Prostate gland (tissue), 2 donors: ENCODE measurements at regions not wholly inside any gene's neighbourhood (a gene's known extent, or its start where the extent isn't known, plus 50 kb on each side); places are given as distances from the start of the nearest gene placed in this dataset.

Source experiments
- DNase-seq: peaks from one replicate; pipeline ENCODE4 v3.0.0-alpha.2; 2019; ENCODE audit warnings: low spot score
- H3K27ac ChIP-seq, 2 donors: fragments of 200-600 bp; sonication (generic); 2 replicates each; pipeline ENCODE4 v1.5.1; 2017 to 2019
- H3K27me3 ChIP-seq: fragments of 200-600 bp; sonication (generic); replicated peaks from 2 replicates; pipeline ENCODE4 v1.5.1; 2019; ENCODE audit not compliant: insufficient read depth
- H3K36me3 ChIP-seq, 2 donors: fragments of 200-600 bp; sonication (generic); 1 replicate in 1 of 2; 2 replicates in 1 of 2; pipeline versions ENCODE4 v1.5.1 to v1.8.1; 2017 to 2019
- H3K4me1 ChIP-seq: fragments of 200-600 bp; sonication (generic); replicated peaks from 2 replicates; pipeline ENCODE4 v1.5.1; 2019
- H3K4me3 ChIP-seq, 2 donors: fragments of 200-600 bp; sonication (generic); 2 replicates each; pipeline ENCODE4 v1.5.1; 2017 to 2019
- H3K9me3 ChIP-seq: fragments of 200-600 bp; sonication (generic); 2 replicates; pipeline ENCODE4 v1.5.1; 2017
- POLR2A ChIP-seq: fragments of 450-650 bp; IDR thresholded peaks from one replicate; pipeline ENCODE4 v1.6.1; 2016; ENCODE audit warnings: antibody characterized with exemption, mild to moderate bottlenecking
- POLR2AphosphoS5 ChIP-seq: sonication (generic); formaldehyde crosslinking; IDR thresholded peaks from one replicate; pipeline ENCODE4 v1.6.1; 2017; ENCODE audit warnings: antibody characterized with exemption
- WGBS: methylation state at CpG from one replicate; pipeline ENCODE4 v1.1.5; 2018; 5-methylcytosine and 5-hydroxymethylcytosine counted together
- intact Hi-C: fragments of 100-400 bp; cut with DNase I; formaldehyde crosslinking; loops from one replicate; pipeline ENCODE4 v1.14.2; 2022
- TF ChIP-seq, protein P1 (sequence below), 4 experiments: fragments of 200-600 bp in 2 of 4; fragments of 450-650 bp in 2 of 4; sonication (generic) in 2 of 4; IDR thresholded peaks; 1 replicate in 3 of 4; 2 replicates in 1 of 4; pipeline ENCODE4 v1.5.1; 2016 to 2019; ENCODE audit warnings: antibody characterized with exemption in 4 of 4, mild to moderate bottlenecking in 2 of 4, moderate library complexity in 2 of 4

DNA sequence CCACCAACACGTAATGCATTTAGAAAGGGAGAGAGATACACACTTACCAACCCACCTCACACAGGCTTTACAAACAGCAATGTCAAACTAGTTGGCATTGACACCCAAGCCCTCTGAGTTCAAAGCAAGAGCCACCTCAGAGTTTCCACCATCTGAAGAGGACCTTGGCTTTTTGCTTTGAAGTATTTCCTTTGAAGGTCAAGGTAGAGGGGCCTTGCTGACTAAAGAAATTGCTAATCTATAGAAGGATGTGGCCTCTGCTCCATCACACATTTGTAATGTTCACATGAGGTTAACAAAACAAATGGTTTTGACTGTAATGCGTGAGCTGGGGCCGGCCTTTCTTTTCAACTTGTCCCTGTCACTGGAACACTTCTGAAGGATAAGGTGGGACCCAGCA, 117.7 kb downstream of the POLR2M start:
- Histone ChIP-seq H3K36me3 (no peaks in the 10 kb centered on the region), H3K4me1 (no peaks in the 10 kb centered on the region), H3K27me3 (no peaks in the 10 kb centered on the region), H3K4me3 (no peak overlapping the region), H3K9me3 (no peaks in the 10 kb centered on the region), H3K27ac (no peak overlapping the region)
- 95% methylated on average over 3 of the region's 3 CpGs for WGBS
- no peak for TF ChIP-seq POLR2AphosphoS5
- TF ChIP-seq, protein P1, sequence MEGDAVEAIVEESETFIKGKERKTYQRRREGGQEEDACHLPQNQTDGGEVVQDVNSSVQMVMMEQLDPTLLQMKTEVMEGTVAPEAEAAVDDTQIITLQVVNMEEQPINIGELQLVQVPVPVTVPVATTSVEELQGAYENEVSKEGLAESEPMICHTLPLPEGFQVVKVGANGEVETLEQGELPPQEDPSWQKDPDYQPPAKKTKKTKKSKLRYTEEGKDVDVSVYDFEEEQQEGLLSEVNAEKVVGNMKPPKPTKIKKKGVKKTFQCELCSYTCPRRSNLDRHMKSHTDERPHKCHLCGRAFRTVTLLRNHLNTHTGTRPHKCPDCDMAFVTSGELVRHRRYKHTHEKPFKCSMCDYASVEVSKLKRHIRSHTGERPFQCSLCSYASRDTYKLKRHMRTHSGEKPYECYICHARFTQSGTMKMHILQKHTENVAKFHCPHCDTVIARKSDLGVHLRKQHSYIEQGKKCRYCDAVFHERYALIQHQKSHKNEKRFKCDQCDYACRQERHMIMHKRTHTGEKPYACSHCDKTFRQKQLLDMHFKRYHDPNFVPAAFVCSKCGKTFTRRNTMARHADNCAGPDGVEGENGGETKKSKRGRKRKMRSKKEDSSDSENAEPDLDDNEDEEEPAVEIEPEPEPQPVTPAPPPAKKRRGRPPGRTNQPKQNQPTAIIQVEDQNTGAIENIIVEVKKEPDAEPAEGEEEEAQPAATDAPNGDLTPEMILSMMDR (IDR thresholded peaks at IDR 0.05): no peak
- TF ChIP-seq POLR2A: no peak
- intact Hi-C loops: no loop called here
- no peak for DNase-seq

DNA sequence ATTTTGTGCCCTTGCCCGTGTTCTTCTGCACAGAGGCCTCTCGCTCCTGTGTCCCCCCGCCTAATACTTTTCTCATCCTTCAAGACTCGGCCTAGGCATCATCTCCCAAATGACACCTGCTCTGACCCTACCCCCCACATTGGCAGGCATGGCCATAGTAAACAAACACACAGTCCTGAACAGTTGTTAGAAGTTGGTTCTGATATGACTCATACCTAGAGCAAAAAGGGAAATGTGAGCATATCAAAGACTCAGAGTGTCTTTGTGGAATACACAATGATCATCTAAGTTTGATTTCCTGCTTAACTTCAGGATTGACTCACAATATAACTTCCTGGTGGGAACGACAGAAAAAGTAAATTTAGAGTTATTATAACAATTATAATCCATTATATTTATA, 120.5 kb downstream of the POLR2M start:
- WGBS: 81% methylated on average over 5 of the region's 5 CpGs
- H3K27ac ChIP-seq: no peak overlapping the region
- no peaks in the 10 kb centered on the region for H3K27me3 ChIP-seq
- no peak for DNase-seq
- H3K4me1 ChIP-seq: no peaks in the 10 kb centered on the region
- intact Hi-C loops: no loop called here
- no peak overlapping the region for H3K4me3 ChIP-seq
- H3K9me3 ChIP-seq: no peaks in the 10 kb centered on the region
- no peaks in the 10 kb centered on the region for H3K36me3 ChIP-seq
- TF ChIP-seq POLR2AphosphoS5 (no peak), POLR2A (no peak)
- TF ChIP-seq, protein P1 (IDR thresholded peaks at IDR 0.05): no peak

DNA sequence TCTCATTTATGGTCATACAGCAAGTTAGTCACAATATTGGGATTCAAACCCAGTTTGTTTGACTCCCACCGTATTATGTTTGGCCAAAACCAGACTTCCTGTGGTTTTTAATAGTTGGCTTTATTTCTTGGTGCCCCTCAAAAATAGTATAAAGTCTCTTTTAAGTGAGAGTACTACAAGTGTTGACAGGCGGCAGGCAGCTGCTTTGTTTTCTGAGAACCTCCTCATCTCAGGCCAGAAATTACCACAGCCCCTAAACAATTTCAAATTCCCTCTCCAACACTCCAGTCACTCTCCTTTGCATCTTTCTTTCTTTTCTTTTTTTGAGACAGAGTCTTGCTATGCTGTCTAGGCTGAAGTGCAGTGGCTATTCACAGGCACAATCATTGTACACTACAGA, 121.5 kb downstream of the POLR2M start:
- no peak for DNase-seq
- intact Hi-C loops: no loop called here
- Histone ChIP-seq H3K36me3 (no peaks in the 10 kb centered on the region), H3K4me1 (no peaks in the 10 kb centered on the region), H3K27me3 (no peaks in the 10 kb centered on the region), H3K9me3 (no peaks in the 10 kb centered on the region), H3K4me3 (no peak overlapping the region), H3K27ac (no peak overlapping the region)
- 68% methylated on average over 2 of the region's 2 CpGs for WGBS
- TF ChIP-seq, protein P1 (IDR thresholded peaks at IDR 0.05): no peak
- no peak for TF ChIP-seq POLR2AphosphoS5
- TF ChIP-seq POLR2A: no peak

DNA sequence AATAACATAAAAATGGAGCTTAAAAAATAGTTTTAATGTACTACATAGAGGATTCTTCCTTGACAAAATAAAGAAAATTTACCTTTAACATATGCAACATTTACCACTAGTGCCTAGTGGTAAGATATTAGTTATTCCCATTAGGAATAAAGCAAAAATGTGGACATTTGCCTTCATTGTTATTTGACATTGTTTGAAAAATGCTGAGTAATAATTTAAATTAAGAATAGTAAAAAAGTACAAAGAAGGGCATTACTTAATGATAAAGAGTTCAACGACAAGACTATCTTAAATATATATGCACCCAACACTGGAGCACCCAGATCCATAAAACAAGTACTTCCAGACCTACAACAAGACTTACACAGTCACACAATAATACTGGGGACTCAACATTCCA, 125.7 kb downstream of the POLR2M start:
- no peak overlapping the region for H3K27ac ChIP-seq
- H3K27me3 ChIP-seq: no peaks in the 10 kb centered on the region
- intact Hi-C loops: no loop called here
- no peaks in the 10 kb centered on the region for H3K36me3 ChIP-seq
- no peak overlapping the region for H3K4me3 ChIP-seq
- WGBS: 94% methylated on average over 1 of the region's 1 CpG
- no peak for DNase-seq
- no peaks in the 10 kb centered on the region for H3K9me3 ChIP-seq
- TF ChIP-seq, protein P1 (IDR thresholded peaks at IDR 0.05): no peak
- TF ChIP-seq POLR2AphosphoS5: no peak
- no peak for TF ChIP-seq POLR2A
- H3K4me1 ChIP-seq: no peaks in the 10 kb centered on the region

DNA sequence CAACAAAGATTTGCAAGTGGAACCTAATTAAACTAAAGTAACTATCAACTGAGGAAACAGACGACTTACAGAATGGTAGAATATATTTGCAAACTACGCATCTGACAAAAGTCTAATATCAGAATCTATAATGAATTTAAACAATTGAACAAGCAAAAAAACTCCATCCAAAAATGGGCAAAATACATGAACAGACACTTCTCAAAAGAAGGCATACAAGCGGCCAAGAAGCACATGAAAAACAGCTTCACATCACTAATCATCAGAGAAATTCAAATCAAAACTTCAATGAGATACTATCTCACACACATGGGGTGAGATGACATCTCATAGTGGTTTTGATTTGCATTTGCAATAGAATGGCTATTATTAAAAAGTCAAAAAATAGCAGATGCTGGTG, 128.6 kb downstream of the POLR2M start:
- Histone ChIP-seq H3K27ac (no peak overlapping the region), H3K4me3 (no peak overlapping the region), H3K4me1 (no peaks in the 10 kb centered on the region), H3K9me3 (no peaks in the 10 kb centered on the region), H3K27me3 (no peaks in the 10 kb centered on the region), H3K36me3 (no peaks in the 10 kb centered on the region)
- DNase-seq: no peak
- TF ChIP-seq, protein P1 (IDR thresholded peaks at IDR 0.05): no peak
- TF ChIP-seq POLR2A (no peak), POLR2AphosphoS5 (no peak)
- WGBS: 93% methylated on average over 3 of the region's 3 CpGs
- intact Hi-C loops: no loop called here
